K562 (cell line): ENCODE measurements at regions not wholly inside any gene's neighbourhood (a gene's known extent, or its start where the extent isn't known, plus 50 kb on each side); places are given as distances from the start of the nearest gene placed in this dataset.

Experiments
- SMAD1 ChIP-seq: fragments of 150-350 bp; IDR thresholded peaks from 2 replicates; pipeline ENCODE4 v1.6.1; 2014; ENCODE audit warnings: low read length, low read depth; ENCODE audit not compliant: partially characterized antibody
- TAF7 ChIP-seq: fragments of 450-650 bp; IDR thresholded peaks from 2 replicates; pipeline ENCODE4 v1.6.1; 2016; ENCODE audit warnings: missing genetic modification characterization, missing compliant biosample characterization
- U2AF2 ChIP-seq: fragments of 200-400 bp; formaldehyde crosslinking; optimal IDR thresholded peaks from 2 replicates; pipeline ENCODE3; 2017; ENCODE audit warnings: low read depth, mild to moderate bottlenecking, low read length
- TF ChIP-seq, protein P1 (sequence below): fragments of 250-450 bp; sonication (Bioruptor Pico); IDR thresholded peaks from 2 replicates; pipeline ENCODE4 v1.5.0; 2021; ENCODE audit warnings: mild to moderate bottlenecking, moderate library complexity
- TF ChIP-seq, protein P2 (sequence below): fragments of 450-650 bp; formaldehyde crosslinking; IDR thresholded peaks from 2 replicates; pipeline ENCODE4 v1.4.0; 2020; ENCODE audit warnings: mild to moderate bottlenecking, moderate library complexity
- TF ChIP-seq, protein P3 (sequence below): fragments of 450-650 bp; formaldehyde crosslinking; IDR thresholded peaks from 2 replicates; pipeline ENCODE4 v1.4.0; 2020; ENCODE audit warnings: mild to moderate bottlenecking

DNA sequence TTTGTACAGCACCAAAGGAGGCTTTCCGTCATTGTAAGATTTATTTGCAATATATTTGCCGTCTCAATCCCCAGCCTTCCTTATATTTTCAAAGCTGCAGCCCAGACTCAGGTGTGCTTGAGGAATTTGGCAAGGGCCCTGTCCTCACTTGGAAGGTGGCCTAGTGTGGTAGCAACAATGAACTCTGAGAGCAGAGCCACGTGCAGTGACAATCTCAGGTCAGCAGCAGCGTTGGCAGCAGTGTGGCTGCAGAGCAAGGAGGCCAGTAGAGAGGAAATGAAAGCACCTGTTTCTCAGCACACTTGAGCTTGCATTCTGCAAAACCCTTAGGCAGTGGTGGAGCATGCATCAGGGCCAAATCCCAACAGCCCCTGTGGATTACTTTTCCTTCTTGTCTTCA, 613.5 kb downstream of the RBFOX1 start (continued):
- TF ChIP-seq, protein P1, sequence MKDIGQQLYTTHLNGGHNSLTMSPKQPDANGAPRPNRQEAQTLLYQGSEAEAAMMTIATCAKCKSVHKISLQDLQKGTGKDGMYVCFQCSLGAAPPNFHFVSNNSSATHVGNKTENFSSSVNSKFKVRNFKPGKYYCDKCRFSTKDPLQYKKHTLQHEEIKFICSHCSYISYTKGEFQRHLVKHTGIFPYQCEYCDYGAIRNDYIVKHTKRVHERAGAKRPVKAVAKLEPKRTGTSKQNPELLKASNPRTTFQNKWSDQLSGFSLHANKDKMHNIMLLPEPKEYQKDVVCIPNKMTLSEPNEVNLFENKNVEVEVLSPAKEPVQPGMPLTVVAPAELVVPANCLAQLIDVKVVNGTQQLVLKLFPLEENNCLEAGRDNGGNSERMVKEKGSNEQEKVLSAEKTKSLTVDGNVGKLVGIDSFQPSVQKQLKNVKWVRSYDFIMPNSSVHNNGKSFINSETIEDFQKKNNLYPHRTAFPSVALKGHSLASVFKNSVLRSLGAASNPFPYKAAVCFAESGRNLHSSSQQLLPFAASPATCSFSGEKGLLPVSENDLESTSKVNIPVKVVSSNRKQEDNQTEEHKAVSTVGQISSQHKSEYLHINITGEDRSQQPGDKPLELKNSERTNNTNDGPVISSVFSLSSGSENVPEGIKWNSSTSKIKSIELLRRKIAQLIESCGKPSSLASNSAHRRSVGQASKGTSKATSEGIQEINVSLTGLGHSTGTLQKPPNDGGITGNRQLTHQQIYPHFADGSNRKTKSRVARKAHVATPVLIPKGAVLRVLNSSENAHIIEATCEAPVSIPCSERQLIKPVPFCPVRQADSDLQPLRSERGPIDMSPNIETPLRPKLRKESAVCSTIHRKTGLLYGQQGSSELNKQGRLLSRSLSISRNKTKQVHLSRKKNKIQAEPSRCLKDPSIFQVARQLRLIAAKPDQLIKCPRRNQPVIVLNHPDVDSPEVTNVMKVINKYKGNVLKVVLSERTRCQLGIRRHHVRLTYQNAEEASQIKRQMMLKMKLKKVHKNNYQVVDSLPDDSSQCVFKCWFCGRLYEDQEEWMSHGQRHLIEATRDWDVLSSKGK (CRISPR knock-in tag), result no peak
- TF ChIP-seq, protein P2, sequence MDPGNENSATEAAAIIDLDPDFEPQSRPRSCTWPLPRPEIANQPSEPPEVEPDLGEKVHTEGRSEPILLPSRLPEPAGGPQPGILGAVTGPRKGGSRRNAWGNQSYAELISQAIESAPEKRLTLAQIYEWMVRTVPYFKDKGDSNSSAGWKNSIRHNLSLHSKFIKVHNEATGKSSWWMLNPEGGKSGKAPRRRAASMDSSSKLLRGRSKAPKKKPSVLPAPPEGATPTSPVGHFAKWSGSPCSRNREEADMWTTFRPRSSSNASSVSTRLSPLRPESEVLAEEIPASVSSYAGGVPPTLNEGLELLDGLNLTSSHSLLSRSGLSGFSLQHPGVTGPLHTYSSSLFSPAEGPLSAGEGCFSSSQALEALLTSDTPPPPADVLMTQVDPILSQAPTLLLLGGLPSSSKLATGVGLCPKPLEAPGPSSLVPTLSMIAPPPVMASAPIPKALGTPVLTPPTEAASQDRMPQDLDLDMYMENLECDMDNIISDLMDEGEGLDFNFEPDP (CRISPR knock-in tag), result no peak
- TF ChIP-seq TAF7 (tag) (no peak), U2AF2 (no peak), SMAD1 (no peak)
- TF ChIP-seq, protein P3, sequence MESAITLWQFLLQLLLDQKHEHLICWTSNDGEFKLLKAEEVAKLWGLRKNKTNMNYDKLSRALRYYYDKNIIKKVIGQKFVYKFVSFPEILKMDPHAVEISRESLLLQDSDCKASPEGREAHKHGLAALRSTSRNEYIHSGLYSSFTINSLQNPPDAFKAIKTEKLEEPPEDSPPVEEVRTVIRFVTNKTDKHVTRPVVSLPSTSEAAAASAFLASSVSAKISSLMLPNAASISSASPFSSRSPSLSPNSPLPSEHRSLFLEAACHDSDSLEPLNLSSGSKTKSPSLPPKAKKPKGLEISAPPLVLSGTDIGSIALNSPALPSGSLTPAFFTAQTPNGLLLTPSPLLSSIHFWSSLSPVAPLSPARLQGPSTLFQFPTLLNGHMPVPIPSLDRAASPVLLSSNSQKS (CRISPR knock-in tag), result no peak
